AG09309 (cell line): ENCODE measurements at regions not wholly inside any gene's neighbourhood (a gene's known extent, or its start where the extent isn't known, plus 50 kb on each side); places are given as distances from the start of the nearest gene placed in this dataset.

ENCODE experiments used
- DNase-seq: peaks from one replicate; pipeline ENCODE4 v3.0.0-alpha.2; 2010; ENCODE audit warnings: low read depth
- H3K4me3 ChIP-seq: 2 replicates; pipeline ENCODE4 v1.5.1; 2011; ENCODE audit warnings: mild to moderate bottlenecking, low read depth, low read length, moderate library complexity; ENCODE audit not compliant: control insufficient read depth
- TF ChIP-seq, protein P1 (sequence below): IDR thresholded peaks from 2 replicates; pipeline ENCODE4 v1.5.1; 2011; ENCODE audit warnings: mild to moderate bottlenecking, low read depth, low read length, inconsistent platforms; ENCODE audit not compliant: insufficient read depth, control insufficient read depth; ENCODE audit errors: missing control alignments

DNA sequence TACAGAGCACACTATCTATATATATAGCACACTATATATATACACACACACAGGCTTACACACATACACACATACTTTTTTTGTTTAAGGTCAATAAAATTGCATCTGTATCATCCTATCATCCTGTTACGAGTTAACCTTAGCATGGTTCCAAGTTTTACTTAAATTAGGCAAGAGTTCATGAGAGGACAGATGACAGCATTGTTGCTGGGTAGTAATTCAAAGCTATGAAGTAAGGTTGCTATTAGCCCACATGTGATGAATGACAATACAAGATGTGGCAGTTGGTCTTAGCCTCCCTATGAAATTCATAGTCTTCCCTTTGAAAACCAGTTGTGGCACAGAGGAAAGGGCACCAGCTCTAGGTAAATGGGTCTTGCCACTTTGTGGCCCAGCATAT lies 438.1 kb downstream of the ACTL7B start:
- TF ChIP-seq, protein P1, sequence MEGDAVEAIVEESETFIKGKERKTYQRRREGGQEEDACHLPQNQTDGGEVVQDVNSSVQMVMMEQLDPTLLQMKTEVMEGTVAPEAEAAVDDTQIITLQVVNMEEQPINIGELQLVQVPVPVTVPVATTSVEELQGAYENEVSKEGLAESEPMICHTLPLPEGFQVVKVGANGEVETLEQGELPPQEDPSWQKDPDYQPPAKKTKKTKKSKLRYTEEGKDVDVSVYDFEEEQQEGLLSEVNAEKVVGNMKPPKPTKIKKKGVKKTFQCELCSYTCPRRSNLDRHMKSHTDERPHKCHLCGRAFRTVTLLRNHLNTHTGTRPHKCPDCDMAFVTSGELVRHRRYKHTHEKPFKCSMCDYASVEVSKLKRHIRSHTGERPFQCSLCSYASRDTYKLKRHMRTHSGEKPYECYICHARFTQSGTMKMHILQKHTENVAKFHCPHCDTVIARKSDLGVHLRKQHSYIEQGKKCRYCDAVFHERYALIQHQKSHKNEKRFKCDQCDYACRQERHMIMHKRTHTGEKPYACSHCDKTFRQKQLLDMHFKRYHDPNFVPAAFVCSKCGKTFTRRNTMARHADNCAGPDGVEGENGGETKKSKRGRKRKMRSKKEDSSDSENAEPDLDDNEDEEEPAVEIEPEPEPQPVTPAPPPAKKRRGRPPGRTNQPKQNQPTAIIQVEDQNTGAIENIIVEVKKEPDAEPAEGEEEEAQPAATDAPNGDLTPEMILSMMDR, result no peak
- DNase-seq, result no peak
- no peak overlapping the region for H3K4me3 ChIP-seq

DNA sequence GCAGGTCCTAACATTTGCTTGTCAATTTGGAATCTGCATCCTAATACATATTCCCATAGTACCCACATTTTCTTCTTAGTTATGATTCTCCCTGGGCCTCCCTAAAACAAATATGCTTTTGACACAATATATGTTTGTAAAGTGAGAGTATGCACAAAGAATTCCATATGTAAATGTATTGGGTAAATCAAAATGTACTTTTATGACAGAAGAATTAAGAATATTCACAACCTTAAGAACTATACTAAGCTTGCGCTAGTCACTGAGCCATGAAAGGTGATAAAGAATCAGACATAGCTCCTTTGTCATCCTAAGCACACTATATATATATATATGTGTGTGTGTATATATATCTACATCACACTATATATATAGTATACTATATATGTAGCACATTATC lies 438.5 kb downstream of the ACTL7B start:
- DNase-seq, result no peak
- TF ChIP-seq, protein P1, result no peak
- no peak overlapping the region for H3K4me3 ChIP-seq

DNA sequence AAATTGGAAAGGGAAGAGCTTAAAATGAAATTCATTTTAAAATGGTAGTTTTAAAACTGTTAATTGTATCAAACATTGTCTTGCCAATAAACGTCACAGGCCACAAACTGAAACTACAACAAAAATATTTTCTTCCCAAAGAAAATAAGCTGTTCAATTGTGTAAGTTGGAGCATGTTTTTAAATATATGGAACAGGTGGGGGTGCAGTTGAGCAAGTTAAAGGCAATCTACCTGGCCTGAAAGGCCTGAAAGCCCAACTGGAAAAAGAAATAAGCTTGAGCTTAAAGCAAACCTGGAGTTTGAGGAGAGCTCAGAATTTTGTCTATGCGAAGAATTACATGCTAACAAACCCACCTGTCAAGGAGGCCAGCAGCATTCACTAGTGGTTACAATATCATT lies 439.5 kb downstream of the ACTL7B start:
- TF ChIP-seq, protein P1, result peak; percentile 8
- DNase-seq, result no peak
- H3K4me3 ChIP-seq, result no peak overlapping the region

DNA sequence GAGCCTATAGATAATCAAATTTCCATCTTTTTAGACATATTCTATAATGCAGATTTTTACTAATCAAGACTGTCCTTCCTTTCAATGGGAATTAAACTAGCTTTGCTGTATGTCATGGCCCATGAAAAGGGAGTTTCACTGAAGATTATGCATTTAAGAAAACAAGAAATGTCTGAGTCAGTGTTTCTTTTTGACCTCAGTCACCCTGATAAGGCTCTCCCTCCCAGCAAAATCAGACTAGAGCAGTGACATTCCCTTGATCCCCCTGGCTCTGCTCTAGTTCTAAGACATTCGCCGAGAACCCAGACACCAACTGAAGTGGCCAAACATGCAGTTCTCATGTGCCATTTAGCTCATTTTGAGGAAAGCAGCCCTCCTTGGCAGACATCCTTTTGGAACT lies 442.0 kb downstream of the ACTL7B start:
- no peak overlapping the region for H3K4me3 ChIP-seq
- TF ChIP-seq, protein P1, result no peak
- DNase-seq, result no peak

DNA sequence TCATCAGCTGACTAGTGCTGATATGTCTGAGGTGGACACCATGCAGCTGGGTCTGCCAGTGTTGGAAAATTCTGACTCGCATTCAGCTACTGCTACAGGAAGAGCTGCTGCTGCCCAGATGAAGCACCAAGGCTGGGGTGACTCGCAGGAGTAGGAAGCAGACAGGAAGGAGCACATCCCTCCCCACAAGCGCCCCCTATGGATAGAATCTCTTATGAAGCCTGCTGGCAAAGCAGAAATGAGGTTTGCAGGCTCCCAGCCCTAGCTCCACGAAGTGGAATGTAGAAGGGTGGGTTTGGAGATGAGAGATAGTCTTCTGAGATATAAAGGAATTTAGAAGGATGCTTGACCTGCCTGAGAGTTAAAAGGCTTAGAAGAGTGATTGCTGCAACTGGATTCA lies 443.0 kb downstream of the ACTL7B start:
- TF ChIP-seq, protein P1, result no peak
- H3K4me3 ChIP-seq, result no peak overlapping the region
- DNase-seq, result no peak

DNA sequence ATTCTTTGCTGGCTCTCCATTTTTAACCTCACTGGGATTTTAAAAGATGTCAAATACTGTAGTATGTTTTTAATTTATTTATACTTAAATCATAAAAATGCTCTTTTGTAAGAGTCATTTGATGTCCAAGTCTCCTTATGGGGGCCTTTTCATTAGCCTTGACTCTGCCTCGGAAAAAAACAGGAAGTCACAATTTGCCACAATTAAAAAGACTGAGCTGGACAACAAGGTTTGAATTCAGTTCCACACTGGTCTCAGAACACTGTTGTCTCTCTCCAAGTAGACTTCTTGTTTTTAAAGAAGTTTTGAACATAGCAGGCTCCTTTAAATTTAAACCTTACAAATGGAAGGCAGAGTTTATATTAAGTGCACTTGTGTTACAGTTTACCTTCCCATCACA lies 444.2 kb downstream of the ACTL7B start:
- TF ChIP-seq, protein P1, result no peak
- H3K4me3 ChIP-seq, result no peak overlapping the region
- DNase-seq, result no peak

DNA sequence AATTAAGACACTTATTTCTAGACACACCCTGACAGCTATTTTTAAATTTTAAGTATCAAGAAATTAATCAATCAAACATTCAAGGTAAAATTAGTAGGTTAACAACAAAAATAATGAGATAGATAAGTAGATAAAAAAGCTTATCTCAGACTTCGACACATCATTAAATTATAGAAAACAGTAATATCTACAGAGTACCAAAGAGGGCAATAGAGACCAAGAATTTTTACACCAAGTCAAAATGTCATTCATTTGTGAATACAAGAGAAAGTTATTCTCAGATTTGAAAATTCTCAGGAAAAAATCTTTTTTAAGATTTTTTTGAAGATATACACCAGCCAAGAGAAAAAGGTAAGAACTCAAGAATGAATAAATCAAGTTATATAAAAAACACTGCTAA lies 445.6 kb downstream of the ACTL7B start:
- no peak overlapping the region for H3K4me3 ChIP-seq
- DNase-seq, result no peak
- TF ChIP-seq, protein P1, result no peak
